LNCAP (cell line): ENCODE measurements at regions not wholly inside any gene's neighbourhood (a gene's known extent, or its start where the extent isn't known, plus 50 kb on each side); places are given as distances from the start of the nearest gene placed in this dataset.

Experiments used
- CTCF ChIP-seq: fragments of 450-650 bp; IDR thresholded peaks from 2 replicates; pipeline ENCODE4 v1.5.1; 2017; ENCODE audit warnings: mild to moderate bottlenecking

GRCh38 chr20:39263076-39263475 is 300.9 kb downstream of the DHX35 start:
- TF ChIP-seq CTCF, result no peak

- no peak for TF ChIP-seq CTCF
Measured at GRCh38 chr20:39259808-39260207, 297.7 kb downstream of the DHX35 start.

DNA sequence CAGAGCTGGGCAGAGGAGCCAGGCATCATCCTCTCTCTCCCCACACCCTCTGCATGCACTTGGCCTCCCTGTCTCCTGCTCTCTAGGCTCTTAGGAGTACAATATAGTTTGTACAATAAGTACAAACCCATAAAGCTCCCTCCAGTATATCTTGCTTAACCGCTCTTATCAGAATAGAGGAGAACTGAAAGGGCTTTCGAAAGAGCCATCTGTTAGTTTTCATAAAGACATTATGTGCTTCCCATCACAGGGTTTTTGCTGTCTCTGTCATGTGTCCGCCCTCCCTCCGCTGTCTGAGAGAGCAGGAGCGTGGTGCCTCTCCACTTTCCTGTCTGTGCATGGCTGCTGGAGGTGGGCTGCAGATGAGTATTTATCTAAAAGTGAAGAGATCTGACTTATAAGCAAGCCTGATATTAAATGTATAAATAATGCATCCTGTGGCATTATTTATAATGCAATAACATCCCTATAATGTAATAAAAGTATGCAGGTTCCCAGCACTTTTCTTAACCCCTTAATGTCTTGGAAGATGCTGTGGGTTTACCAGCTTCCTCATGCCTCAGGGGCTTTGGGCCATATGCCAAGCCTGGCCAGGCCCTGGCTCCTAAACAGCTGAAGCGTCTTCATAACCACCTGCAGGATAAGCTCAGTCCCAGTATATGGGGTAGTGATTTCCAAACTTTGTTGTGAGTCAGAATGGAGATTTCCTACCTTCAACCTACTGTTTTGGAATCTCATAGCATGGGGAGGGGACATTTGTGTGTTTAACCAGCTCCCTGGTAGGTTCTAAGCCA is 297.1 kb downstream of the DHX35 start:
- no peak for TF ChIP-seq CTCF

DNA sequence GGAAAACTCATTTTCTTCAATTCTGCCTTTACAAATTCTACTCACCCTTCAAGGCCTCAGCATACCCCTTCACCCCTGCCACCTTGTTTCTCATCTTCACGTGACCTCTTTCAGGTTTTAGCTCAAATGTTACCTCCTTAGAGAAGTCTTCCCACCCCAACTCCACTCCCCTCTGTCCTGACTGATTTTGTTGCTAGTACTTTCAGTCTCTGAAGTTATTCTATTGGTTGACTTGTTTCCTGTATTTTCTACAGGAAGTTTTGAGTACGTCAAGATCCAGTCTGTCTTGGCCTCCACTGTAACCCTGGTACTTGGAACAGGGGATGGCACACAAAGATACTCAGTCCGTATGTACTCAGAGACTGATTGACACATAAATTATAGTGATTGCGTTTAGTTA is 296.1 kb downstream of the DHX35 start:
- TF ChIP-seq CTCF, result no peak

- no peak for TF ChIP-seq CTCF
Measured at GRCh38 chr20:39253051-39253755, 291.1 kb downstream of the DHX35 start.

GRCh38 chr20:39252035-39252434 is 289.9 kb downstream of the DHX35 start:
- no peak for TF ChIP-seq CTCF

DNA sequence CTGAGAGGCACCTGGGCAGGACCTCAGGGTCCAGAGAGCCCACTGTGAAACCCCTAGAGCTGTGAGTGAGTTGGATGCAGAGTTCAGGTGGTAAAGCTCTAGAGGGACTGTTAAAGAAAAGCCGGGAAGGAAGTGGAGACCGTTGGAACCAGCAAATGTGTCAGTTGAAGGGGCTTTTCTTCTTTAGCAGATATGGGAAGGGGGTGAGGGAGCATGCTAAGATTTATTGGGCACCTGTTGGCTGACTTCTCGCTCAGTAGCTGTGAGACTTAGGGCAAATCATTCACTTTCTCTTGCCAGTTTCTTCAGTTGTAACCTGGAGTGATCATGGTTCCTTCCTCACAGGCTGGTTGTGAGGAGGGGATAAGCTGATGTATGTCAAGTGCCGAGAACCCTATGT is 287.7 kb downstream of the DHX35 start:
- TF ChIP-seq CTCF, result no peak
